ENCODE measurements at regions not wholly inside any gene's neighbourhood (a gene's known extent, or its start where the extent isn't known, plus 50 kb on each side); places are given as distances from the start of the nearest gene placed in this dataset.

DNA sequence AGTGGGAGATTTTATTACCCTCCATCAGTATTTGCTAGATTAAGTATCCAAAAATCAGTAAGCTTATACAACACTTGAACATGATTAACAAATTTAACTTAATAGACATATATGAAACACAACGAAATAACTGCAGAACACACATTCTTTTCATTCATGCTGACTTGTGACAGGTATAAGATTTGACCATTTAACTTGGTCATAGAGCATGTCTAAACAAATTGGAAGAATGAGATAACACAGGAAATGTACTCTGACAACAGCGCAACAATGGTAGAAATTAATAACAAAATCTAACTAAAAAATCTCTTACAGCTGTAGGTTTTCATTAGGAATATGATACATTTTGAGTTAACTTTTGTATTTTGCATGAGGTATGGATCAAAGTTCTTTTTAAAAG, 62.4 kb upstream of the TTLL7 start:
- TF ChIP-seq POLR2AphosphoS5 (IDR thresholded peaks at IDR 0.05), result no peak
- 82 to 91% (median 87%) methylated on average over 2 of the region's 2 CpGs for WGBS, 5 donors
- intact Hi-C loops (cut with DNase I; ENCODE audit: low total_unique reads), result no loop called here

GRCh38 chr1:84060781-84061180, 61.8 kb upstream of the TTLL7 start:
- H3K36me3 ChIP-seq, result no peaks in the 10 kb centered on the region
- no peaks in the 10 kb centered on the region for H3K4me1 ChIP-seq
- no peaks in the 10 kb centered on the region for H3K9me3 ChIP-seq
- peaks cover 0 to 4% (median 0%) of the 10 kb centered on the region in 7 donors for H3K27me3 ChIP-seq (replicated peaks in 1 of 7)
- intact Hi-C loops (cut with DNase I; ENCODE audit: low total_unique reads), result no loop called here
- no peak for DNase-seq
- no peak overlapping the region for H3K27ac ChIP-seq
- WGBS, 5 donors, result 64 to 80% (median 73%) methylated on average over 2 of the region's 2 CpGs
- TF ChIP-seq POLR2A (IDR thresholded peaks at IDR 0.05) (no peak), POLR2AphosphoS5 (IDR thresholded peaks at IDR 0.05) (no peak)
- TF ChIP-seq, protein P1, sequence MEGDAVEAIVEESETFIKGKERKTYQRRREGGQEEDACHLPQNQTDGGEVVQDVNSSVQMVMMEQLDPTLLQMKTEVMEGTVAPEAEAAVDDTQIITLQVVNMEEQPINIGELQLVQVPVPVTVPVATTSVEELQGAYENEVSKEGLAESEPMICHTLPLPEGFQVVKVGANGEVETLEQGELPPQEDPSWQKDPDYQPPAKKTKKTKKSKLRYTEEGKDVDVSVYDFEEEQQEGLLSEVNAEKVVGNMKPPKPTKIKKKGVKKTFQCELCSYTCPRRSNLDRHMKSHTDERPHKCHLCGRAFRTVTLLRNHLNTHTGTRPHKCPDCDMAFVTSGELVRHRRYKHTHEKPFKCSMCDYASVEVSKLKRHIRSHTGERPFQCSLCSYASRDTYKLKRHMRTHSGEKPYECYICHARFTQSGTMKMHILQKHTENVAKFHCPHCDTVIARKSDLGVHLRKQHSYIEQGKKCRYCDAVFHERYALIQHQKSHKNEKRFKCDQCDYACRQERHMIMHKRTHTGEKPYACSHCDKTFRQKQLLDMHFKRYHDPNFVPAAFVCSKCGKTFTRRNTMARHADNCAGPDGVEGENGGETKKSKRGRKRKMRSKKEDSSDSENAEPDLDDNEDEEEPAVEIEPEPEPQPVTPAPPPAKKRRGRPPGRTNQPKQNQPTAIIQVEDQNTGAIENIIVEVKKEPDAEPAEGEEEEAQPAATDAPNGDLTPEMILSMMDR (IDR thresholded peaks at IDR 0.05 in 8 of 11, conservative IDR thresholded peaks at IDR 0.05 in 3 of 11), result no peak
- H3K4me3 ChIP-seq, result no peak overlapping the region

More for the DNA sequence above, 62.4 kb upstream of the TTLL7 start:
- H3K27me3 ChIP-seq (replicated peaks in 1 of 7), result peaks cover 0 to 4% (median 0%) of the 10 kb centered on the region in 7 donors
- no peaks in the 10 kb centered on the region for H3K4me1 ChIP-seq
- no peaks in the 10 kb centered on the region for H3K36me3 ChIP-seq
- DNase-seq, result no peak
- no peak overlapping the region for H3K4me3 ChIP-seq
- H3K9me3 ChIP-seq, result no peaks in the 10 kb centered on the region
- no peak overlapping the region for H3K27ac ChIP-seq

DNA sequence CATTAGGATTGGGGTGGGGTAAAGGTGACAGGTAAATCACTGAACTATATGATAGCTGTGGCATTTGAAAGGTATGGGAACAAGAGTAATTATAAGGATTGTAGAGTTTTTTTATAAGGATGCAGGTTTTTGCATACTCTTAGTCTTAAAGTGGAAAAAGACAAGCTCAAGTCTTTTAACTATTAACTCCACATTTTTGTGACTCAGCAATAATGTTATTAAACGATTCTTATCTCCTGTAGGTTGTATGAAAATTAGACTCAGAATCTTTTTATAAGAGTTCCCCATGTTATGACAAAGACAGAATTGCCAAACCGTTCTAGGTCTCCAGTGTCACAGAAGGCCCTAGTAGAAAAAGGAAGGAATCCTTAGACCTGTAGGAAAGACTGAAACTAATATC, 49.9 kb upstream of the TTLL7 start:
- Histone ChIP-seq H3K4me3 (no peak overlapping the region), H3K9me3 (no peaks in the 10 kb centered on the region), H3K36me3 (no peaks in the 10 kb centered on the region), H3K27me3 (replicated peaks in 1 of 7) (no peaks in the 10 kb centered on the region), H3K27ac (no peak overlapping the region), H3K4me1 (no peaks in the 10 kb centered on the region)
- TF ChIP-seq POLR2A (IDR thresholded peaks at IDR 0.05) (no peak), POLR2AphosphoS5 (IDR thresholded peaks at IDR 0.05) (no peak)
- TF ChIP-seq, protein P1 (IDR thresholded peaks at IDR 0.05 in 8 of 11, conservative IDR thresholded peaks at IDR 0.05 in 3 of 11), result no peak
- WGBS, 5 donors, result 76 to 90% (median 78%) methylated on average over 2 of the region's 2 CpGs
- DNase-seq, result no peak
- intact Hi-C loops (cut with DNase I; ENCODE audit: low total_unique reads), result no loop called here

Data from spleen (tissue), 11 donors.